ENCODE measurements at regions not wholly inside any gene's neighbourhood (a gene's known extent, or its start where the extent isn't known, plus 50 kb on each side); places are given as distances from the start of the nearest gene placed in this dataset.

GRCh38 chr4:166202991-166203390, 330.0 kb downstream of the TLL1 start:
- no peak for TF ChIP-seq CTCF (IDR thresholded peaks at IDR 0.05)
- TF ChIP-seq POLR2A (IDR thresholded peaks at IDR 0.05; ENCODE audit: low read depth): no peak

Data from esophagus muscularis mucosa (tissue), 3 donors.